ENCODE measurements at regions not wholly inside any gene's neighbourhood (a gene's known extent, or its start where the extent isn't known, plus 50 kb on each side); places are given as distances from the start of the nearest gene placed in this dataset.

DNA sequence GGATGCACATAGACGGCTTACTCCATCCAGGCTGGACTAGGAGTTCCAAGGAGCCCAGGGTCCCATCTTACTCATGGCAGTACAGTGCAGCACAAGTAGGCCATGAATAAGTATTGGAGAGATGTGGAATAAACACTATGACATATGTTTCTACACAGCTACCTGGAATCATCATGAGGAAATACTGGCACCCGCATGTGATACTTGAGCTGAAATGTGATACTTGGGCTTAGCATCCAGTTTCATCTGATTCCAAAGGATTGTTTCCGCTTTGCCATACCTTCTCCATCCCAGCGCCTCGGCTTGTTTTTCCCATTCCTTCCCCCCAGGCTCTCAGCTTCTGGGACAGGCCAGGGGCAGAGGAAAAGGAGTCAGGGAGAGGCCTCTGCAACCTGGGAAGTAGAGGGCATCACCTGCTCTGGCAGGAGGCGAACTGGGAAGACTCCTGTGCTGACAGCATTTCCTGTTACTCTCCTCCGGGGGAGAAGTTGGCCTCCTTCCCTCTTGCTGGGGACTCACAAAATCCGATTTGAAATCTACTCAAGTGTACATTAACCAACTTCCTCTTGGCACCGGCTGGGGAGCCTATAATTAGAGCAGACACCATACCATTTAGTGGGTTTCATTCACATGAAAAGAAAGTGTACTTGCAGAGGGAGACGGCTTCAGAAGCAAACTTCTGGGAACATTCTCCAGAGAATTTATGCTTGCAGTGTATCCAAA, 187.8 kb downstream of the MIAT start:
- Histone ChIP-seq H3K36me3 (no peaks in the 10 kb centered on the region), H3K27ac (no peak overlapping the region), H3K4me1 (no peaks in the 10 kb centered on the region), H3K27me3 (no peaks in the 10 kb centered on the region), H3K4me3 (no peak overlapping the region), H3K9me3 (no peaks in the 10 kb centered on the region)
- peak; percentile 38 for DNase-seq (ENCODE audit: low spot score)
- TF ChIP-seq, protein P1, sequence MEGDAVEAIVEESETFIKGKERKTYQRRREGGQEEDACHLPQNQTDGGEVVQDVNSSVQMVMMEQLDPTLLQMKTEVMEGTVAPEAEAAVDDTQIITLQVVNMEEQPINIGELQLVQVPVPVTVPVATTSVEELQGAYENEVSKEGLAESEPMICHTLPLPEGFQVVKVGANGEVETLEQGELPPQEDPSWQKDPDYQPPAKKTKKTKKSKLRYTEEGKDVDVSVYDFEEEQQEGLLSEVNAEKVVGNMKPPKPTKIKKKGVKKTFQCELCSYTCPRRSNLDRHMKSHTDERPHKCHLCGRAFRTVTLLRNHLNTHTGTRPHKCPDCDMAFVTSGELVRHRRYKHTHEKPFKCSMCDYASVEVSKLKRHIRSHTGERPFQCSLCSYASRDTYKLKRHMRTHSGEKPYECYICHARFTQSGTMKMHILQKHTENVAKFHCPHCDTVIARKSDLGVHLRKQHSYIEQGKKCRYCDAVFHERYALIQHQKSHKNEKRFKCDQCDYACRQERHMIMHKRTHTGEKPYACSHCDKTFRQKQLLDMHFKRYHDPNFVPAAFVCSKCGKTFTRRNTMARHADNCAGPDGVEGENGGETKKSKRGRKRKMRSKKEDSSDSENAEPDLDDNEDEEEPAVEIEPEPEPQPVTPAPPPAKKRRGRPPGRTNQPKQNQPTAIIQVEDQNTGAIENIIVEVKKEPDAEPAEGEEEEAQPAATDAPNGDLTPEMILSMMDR (IDR thresholded peaks at IDR 0.05) = no peak

DNA sequence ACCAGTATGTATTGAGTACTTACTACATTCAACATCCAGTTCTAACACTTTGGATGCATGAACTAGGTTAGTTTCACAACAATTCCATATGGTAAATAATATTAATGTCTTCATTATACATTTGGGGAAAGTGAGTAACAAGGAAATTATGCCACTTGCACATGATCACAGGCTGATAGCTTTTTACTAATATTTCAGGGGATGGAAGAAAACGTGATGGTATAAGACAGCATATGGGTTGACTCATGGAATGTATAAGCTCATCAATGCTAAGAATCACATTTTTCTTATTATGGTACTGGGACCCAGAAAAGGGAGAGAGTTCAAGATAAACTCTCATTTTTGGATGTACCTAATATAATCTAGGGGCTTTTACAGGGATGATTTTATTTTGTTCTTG, 188.7 kb downstream of the MIAT start:
- no peaks in the 10 kb centered on the region for H3K4me1 ChIP-seq
- no peaks in the 10 kb centered on the region for H3K27me3 ChIP-seq
- TF ChIP-seq, protein P1 (IDR thresholded peaks at IDR 0.05) = no peak
- no peak overlapping the region for H3K4me3 ChIP-seq
- H3K27ac ChIP-seq = no peak overlapping the region
- no peak for DNase-seq (ENCODE audit: low spot score)
- no peaks in the 10 kb centered on the region for H3K9me3 ChIP-seq
- no peaks in the 10 kb centered on the region for H3K36me3 ChIP-seq

DNA sequence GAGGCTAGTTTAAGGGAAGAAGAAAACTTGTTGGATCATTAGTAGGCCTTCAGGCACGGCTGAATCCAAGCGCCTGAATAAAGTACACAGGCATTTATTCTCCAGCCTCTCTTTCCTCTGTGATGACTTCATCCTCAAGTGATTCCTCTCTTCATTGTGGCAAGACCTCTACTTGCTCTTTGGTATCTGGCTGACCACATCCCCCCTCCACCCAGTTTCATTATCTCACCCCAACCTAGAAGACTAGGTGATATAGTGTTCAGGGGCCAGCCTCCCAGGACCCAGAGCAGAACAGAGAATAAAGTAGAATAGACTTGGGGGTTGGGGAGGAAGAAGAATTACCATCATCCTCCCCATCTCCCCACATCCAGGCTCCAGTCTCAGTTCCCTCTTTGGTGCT, 189.3 kb downstream of the MIAT start:
- Histone ChIP-seq H3K36me3 (no peaks in the 10 kb centered on the region), H3K27ac (no peak overlapping the region), H3K9me3 (no peaks in the 10 kb centered on the region), H3K4me3 (no peak overlapping the region), H3K27me3 (no peaks in the 10 kb centered on the region), H3K4me1 (no peaks in the 10 kb centered on the region)
- DNase-seq (ENCODE audit: low spot score) = peak; percentile 23
- TF ChIP-seq, protein P1 (IDR thresholded peaks at IDR 0.05) = no peak

DNA sequence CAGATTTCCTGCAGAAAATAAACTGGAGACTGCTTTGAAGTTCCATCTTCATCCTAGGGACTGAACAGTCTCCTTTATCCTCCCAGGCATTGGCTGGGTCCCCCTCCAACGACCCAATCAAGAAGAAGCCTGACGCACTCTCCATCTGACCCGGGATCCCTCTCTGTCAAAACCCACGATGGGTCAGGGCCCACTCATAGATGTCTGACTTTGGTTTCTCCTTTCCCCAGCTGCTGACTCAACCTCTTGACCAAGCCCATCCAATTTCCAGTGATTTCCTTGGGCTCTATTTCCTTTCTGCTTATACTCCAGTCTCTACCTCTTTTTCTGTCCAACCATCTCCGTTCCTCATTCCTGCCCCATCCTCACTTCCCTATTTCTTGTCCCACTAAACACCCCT, 189.7 kb downstream of the MIAT start:
- TF ChIP-seq, protein P1 (IDR thresholded peaks at IDR 0.05) = no peak
- DNase-seq (ENCODE audit: low spot score) = no peak
- H3K27ac ChIP-seq = no peak overlapping the region
- H3K36me3 ChIP-seq = no peaks in the 10 kb centered on the region
- no peaks in the 10 kb centered on the region for H3K27me3 ChIP-seq
- H3K4me3 ChIP-seq = no peak overlapping the region
- no peaks in the 10 kb centered on the region for H3K4me1 ChIP-seq
- H3K9me3 ChIP-seq = no peaks in the 10 kb centered on the region

DNA sequence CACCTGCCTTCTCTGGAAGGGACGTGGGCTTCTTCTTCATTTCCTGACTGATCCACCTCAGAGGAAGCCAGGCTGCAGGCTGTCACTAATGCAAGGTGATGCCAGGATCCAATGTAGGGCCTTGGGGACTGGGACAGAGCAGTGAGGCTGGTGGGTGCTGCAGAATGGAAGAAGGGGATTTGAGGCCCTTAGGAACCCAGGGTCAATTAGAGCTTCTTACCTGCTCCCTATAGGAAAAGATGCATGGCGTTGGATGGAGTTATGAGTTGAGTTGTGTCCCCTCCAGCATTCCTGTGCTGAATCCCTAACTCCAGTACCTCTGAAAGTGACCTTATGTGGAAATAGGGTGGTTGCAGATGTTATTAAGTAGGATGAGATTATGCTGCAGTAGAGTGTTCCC, 190.4 kb downstream of the MIAT start:
- H3K4me1 ChIP-seq = no peaks in the 10 kb centered on the region
- TF ChIP-seq, protein P1 (IDR thresholded peaks at IDR 0.05) = no peak
- no peaks in the 10 kb centered on the region for H3K27me3 ChIP-seq
- no peaks in the 10 kb centered on the region for H3K36me3 ChIP-seq
- H3K9me3 ChIP-seq = no peaks in the 10 kb centered on the region
- H3K27ac ChIP-seq = no peak overlapping the region
- no peak for DNase-seq (ENCODE audit: low spot score)
- no peak overlapping the region for H3K4me3 ChIP-seq

All from right atrium auricular region (tissue), 2 donors.